ENCODE measurements at regions not wholly inside any gene's neighbourhood (a gene's known extent, or its start where the extent isn't known, plus 50 kb on each side); places are given as distances from the start of the nearest gene placed in this dataset.

- TF ChIP-seq POLR2A (IDR thresholded peaks at IDR 0.05; ENCODE audit: low read length) (no peak), GATA1 (IDR thresholded peaks at IDR 0.05; ENCODE audit: low read depth, low read length) (no peak)
Measured at GRCh38 chr3:153260681-153261080, 98.7 kb downstream of the RAP2B start.
